ENCODE measurements at regions not wholly inside any gene's neighbourhood (a gene's known extent, or its start where the extent isn't known, plus 50 kb on each side); places are given as distances from the start of the nearest gene placed in this dataset.
"Not testable (repeated sequence)": the region's sequence is repeated elsewhere in the genome, so short reads cannot be mapped to it uniquely, and the experiment has no call there.

- no peak overlapping the region for H3K4me3 ChIP-seq (ENCODE audit: control insufficient read depth, low read depth, low read length)
- TF ChIP-seq, protein P1, sequence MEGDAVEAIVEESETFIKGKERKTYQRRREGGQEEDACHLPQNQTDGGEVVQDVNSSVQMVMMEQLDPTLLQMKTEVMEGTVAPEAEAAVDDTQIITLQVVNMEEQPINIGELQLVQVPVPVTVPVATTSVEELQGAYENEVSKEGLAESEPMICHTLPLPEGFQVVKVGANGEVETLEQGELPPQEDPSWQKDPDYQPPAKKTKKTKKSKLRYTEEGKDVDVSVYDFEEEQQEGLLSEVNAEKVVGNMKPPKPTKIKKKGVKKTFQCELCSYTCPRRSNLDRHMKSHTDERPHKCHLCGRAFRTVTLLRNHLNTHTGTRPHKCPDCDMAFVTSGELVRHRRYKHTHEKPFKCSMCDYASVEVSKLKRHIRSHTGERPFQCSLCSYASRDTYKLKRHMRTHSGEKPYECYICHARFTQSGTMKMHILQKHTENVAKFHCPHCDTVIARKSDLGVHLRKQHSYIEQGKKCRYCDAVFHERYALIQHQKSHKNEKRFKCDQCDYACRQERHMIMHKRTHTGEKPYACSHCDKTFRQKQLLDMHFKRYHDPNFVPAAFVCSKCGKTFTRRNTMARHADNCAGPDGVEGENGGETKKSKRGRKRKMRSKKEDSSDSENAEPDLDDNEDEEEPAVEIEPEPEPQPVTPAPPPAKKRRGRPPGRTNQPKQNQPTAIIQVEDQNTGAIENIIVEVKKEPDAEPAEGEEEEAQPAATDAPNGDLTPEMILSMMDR (IDR thresholded peaks at IDR 0.05; ENCODE audit: control insufficient read depth, insufficient read depth, low read depth, low read length, missing control alignments) = no peak
- no peak for DNase-seq (ENCODE audit: low read depth)
These were observed 220.5 kb downstream of the KLF6 start for GRCh38 chr10:3564346-3565002.

DNA sequence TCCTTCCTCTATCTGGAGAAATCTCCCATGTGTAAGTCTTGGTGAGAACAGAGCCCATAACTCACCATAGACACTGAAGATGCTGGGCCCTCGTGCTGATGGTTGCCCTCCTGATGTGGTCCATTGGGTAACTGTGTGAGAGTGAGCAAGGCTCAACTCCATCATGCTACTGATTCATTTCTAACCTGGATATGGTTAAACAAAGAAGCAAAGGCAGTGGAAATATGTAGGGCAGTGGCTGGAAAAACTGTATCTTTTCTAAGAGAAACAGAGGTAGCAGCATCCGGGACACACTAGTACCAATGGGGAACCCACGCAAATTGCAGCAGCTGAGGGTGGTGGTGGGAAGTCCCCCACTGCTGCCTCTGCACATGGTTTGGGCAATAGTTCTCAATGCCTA, 221.7 kb downstream of the KLF6 start:
- no peak for DNase-seq (ENCODE audit: low read depth)
- TF ChIP-seq, protein P1 (IDR thresholded peaks at IDR 0.05; ENCODE audit: control insufficient read depth, insufficient read depth, low read depth, low read length, missing control alignments) = no peak
- no peak overlapping the region for H3K4me3 ChIP-seq (ENCODE audit: control insufficient read depth, low read depth, low read length)

GRCh38 chr10:3560628-3561027, 224.4 kb downstream of the KLF6 start:
- not testable (repeated sequence) for DNase-seq (ENCODE audit: low read depth); H3K4me3 ChIP-seq (ENCODE audit: control insufficient read depth, low read depth, low read length)

- H3K4me3 ChIP-seq (ENCODE audit: control insufficient read depth, low read depth, low read length) = no peak overlapping the region
- TF ChIP-seq, protein P1 (IDR thresholded peaks at IDR 0.05; ENCODE audit: control insufficient read depth, insufficient read depth, low read depth, low read length, missing control alignments) = no peak
- DNase-seq (ENCODE audit: low read depth) = no peak
These were observed 225.5 kb downstream of the KLF6 start for GRCh38 chr10:3559527-3559926.

- H3K4me3 ChIP-seq (ENCODE audit: control insufficient read depth, low read depth, low read length) = no peak overlapping the region
- no peak for DNase-seq (ENCODE audit: low read depth)
- TF ChIP-seq, protein P1 (IDR thresholded peaks at IDR 0.05; ENCODE audit: control insufficient read depth, insufficient read depth, low read depth, low read length, missing control alignments) = no peak
These were observed 226.0 kb downstream of the KLF6 start for GRCh38 chr10:3559011-3559410.

DNA sequence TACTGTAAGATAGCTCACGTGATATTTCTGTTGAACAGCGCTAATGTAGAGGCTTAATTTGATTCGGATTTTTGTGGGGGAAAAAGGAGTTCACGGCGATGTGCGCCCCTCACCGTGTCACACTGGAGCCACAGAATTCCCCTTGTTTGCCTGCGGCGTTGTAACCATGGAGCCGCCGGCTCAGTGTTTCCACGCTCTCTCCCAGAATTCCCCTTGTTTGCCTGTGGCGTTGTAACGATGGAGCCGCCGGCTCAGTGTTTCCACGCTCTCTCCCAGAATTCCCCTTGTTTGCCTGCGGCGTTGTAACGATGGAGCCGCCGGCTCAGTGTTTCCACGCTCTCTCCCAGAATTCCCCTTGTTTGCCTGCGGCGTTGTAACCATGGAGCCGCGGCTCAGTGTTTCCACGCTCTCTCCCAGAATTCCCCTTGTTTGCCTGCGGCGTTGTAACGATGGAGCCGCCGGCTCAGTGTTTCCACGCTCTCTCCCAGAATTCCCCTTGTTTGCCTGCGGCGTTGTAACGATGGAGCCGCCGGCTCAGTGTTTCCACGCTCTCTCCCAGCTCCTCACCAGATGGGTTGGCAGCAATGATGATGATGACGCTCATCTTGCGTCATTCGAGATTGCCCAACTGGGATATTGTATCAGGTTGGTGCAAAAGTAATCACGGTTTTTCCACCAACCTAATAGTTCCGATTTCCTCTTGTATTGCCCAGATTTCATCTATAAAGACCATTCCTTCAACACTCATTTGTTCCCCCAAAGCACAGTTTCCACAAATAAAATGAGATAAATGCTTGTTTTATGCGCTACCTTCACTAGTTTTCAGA, 228.6 kb downstream of the KLF6 start:
- not testable (repeated sequence) for H3K4me3 ChIP-seq (ENCODE audit: control insufficient read depth, low read depth, low read length); DNase-seq (ENCODE audit: low read depth)

- DNase-seq (ENCODE audit: low read depth) = no peak
- TF ChIP-seq, protein P1 (IDR thresholded peaks at IDR 0.05; ENCODE audit: control insufficient read depth, insufficient read depth, low read depth, low read length, missing control alignments) = no peak
- H3K4me3 ChIP-seq (ENCODE audit: control insufficient read depth, low read depth, low read length) = no peak overlapping the region
These were observed 230.9 kb downstream of the KLF6 start for GRCh38 chr10:3554121-3554522.
